ENCODE measurements at regions not wholly inside any gene's neighbourhood (a gene's known extent, or its start where the extent isn't known, plus 50 kb on each side); places are given as distances from the start of the nearest gene placed in this dataset.

- Histone ChIP-seq H3K27me3 (ENCODE audit: insufficient read depth, low read length) (no peaks in the 10 kb centered on the region), H3K9me2 (ENCODE audit: low read depth, low read length) (no peaks in the 10 kb centered on the region), H3F3A (ENCODE audit: insufficient read depth, low read length) (no peaks in the 10 kb centered on the region), H3K9me3 (ENCODE audit: low read length) (no peaks in the 10 kb centered on the region), H3K4me3 (ENCODE audit: low read depth, low read length, poor library complexity, severe bottlenecking) (no peak overlapping the region), H3K27ac (ENCODE audit: low read depth, low read length, poor library complexity, severe bottlenecking) (no peak overlapping the region), H3K4me2 (ENCODE audit: low read length) (no peak overlapping the region), H3K79me2 (ENCODE audit: insufficient read depth, low read length) (no peaks in the 10 kb centered on the region), H2AFZ (ENCODE audit: low read length) (no peak overlapping the region), H3K4me1 (ENCODE audit: insufficient read depth, low read length, severe bottlenecking) (no peaks in the 10 kb centered on the region), H3K9ac (ENCODE audit: low read length) (no peak overlapping the region), H4K20me1 (ENCODE audit: insufficient read depth, low read length) (no peaks in the 10 kb centered on the region), H3K36me3 (ENCODE audit: insufficient read depth, low read length) (no peaks in the 10 kb centered on the region)
- TF ChIP-seq EZH2 (IDR thresholded peaks at IDR 0.05; ENCODE audit: borderline replicate concordance, low read length): no peak
- no peak for TF ChIP-seq CTCF (IDR thresholded peaks at IDR 0.05; ENCODE audit: low read length)
Observed at GRCh38 chr5:92560698-92561401, 1020.2 kb downstream of the NR2F1-AS1 start.

- Histone ChIP-seq H3K27me3 (ENCODE audit: insufficient read depth, low read length) (no peaks in the 10 kb centered on the region), H3K4me2 (ENCODE audit: low read length) (no peak overlapping the region), H3K27ac (ENCODE audit: low read depth, low read length, poor library complexity, severe bottlenecking) (no peak overlapping the region), H3F3A (ENCODE audit: insufficient read depth, low read length) (no peaks in the 10 kb centered on the region), H3K4me3 (ENCODE audit: low read depth, low read length, poor library complexity, severe bottlenecking) (no peak overlapping the region), H3K9ac (ENCODE audit: low read length) (no peak overlapping the region), H3K9me2 (ENCODE audit: low read depth, low read length) (no peaks in the 10 kb centered on the region), H3K79me2 (ENCODE audit: insufficient read depth, low read length) (no peaks in the 10 kb centered on the region), H3K4me1 (ENCODE audit: insufficient read depth, low read length, severe bottlenecking) (no peaks in the 10 kb centered on the region), H3K9me3 (ENCODE audit: low read length) (no peaks in the 10 kb centered on the region), H4K20me1 (ENCODE audit: insufficient read depth, low read length) (no peaks in the 10 kb centered on the region), H3K36me3 (ENCODE audit: insufficient read depth, low read length) (no peaks in the 10 kb centered on the region), H2AFZ (ENCODE audit: low read length) (no peak overlapping the region)
- TF ChIP-seq CTCF (IDR thresholded peaks at IDR 0.05; ENCODE audit: low read length) (no peak), EZH2 (IDR thresholded peaks at IDR 0.05; ENCODE audit: borderline replicate concordance, low read length) (no peak)
Observed at GRCh38 chr5:92559781-92560180, 1021.2 kb downstream of the NR2F1-AS1 start.

- no peak overlapping the region for H2AFZ ChIP-seq (ENCODE audit: low read length)
Observed at GRCh38 chr5:92559331-92559730, 1021.7 kb downstream of the NR2F1-AS1 start.

More at GRCh38 chr5:92559331-92559730, 1021.7 kb downstream of the NR2F1-AS1 start:
- Histone ChIP-seq H3K9me2 (ENCODE audit: low read depth, low read length) (no peaks in the 10 kb centered on the region), H3F3A (ENCODE audit: insufficient read depth, low read length) (no peaks in the 10 kb centered on the region), H4K20me1 (ENCODE audit: insufficient read depth, low read length) (no peaks in the 10 kb centered on the region), H3K4me2 (ENCODE audit: low read length) (no peak overlapping the region), H3K9me3 (ENCODE audit: low read length) (no peaks in the 10 kb centered on the region), H3K79me2 (ENCODE audit: insufficient read depth, low read length) (no peaks in the 10 kb centered on the region), H3K36me3 (ENCODE audit: insufficient read depth, low read length) (no peaks in the 10 kb centered on the region), H3K9ac (ENCODE audit: low read length) (no peak overlapping the region), H3K27me3 (ENCODE audit: insufficient read depth, low read length) (no peaks in the 10 kb centered on the region), H3K4me3 (ENCODE audit: low read depth, low read length, poor library complexity, severe bottlenecking) (no peak overlapping the region), H3K27ac (ENCODE audit: low read depth, low read length, poor library complexity, severe bottlenecking) (no peak overlapping the region), H3K4me1 (ENCODE audit: insufficient read depth, low read length, severe bottlenecking) (no peaks in the 10 kb centered on the region)
- TF ChIP-seq CTCF (IDR thresholded peaks at IDR 0.05; ENCODE audit: low read length) (no peak), EZH2 (IDR thresholded peaks at IDR 0.05; ENCODE audit: borderline replicate concordance, low read length) (no peak)

Data from OCI-LY1 (cell line).